Spleen (tissue), 11 donors: ENCODE measurements at regions not wholly inside any gene's neighbourhood (a gene's known extent, or its start where the extent isn't known, plus 50 kb on each side); places are given as distances from the start of the nearest gene placed in this dataset.

Experiments
- DNase-seq: peaks from one replicate; pipeline ENCODE4 v3.0.0-alpha.2; 2020
- H3K27ac ChIP-seq, 8 donors: fragments of 200-600 bp; sonication (generic) in 7 of 8; 1 replicate in 4 of 8; 2 replicates in 4 of 8; pipeline versions ENCODE4 v1.5.0 to v1.8.0; 2016 to 2021; ENCODE audit warnings: inconsistent platforms in 4 of 8, mild to moderate bottlenecking in 4 of 8, moderate library complexity in 1 of 8
- H3K27me3 ChIP-seq, 7 donors: fragments of 200-600 bp; sonication (generic) in 6 of 7; replicated peaks in 1 of 7; 1 replicate in 4 of 7; 2 replicates in 3 of 7; pipeline versions ENCODE4 v1.5.0 to v1.8.0; 2016 to 2021; ENCODE audit warnings: inconsistent platforms in 3 of 7, mild to moderate bottlenecking in 1 of 7
- H3K36me3 ChIP-seq, 6 donors: fragments of 200-600 bp; sonication (generic) in 5 of 6; 1 replicate in 4 of 6; 2 replicates in 2 of 6; pipeline versions ENCODE4 v1.5.0 to v1.8.0; 2016 to 2021; ENCODE audit warnings: inconsistent platforms in 2 of 6
- H3K4me1 ChIP-seq, 6 donors: fragments of 200-600 bp; sonication (generic) in 5 of 6; 1 replicate in 3 of 6; 2 replicates in 3 of 6; pipeline versions ENCODE4 v1.5.0 to v1.8.0; 2016 to 2021; ENCODE audit warnings: inconsistent platforms in 3 of 6
- H3K4me3 ChIP-seq, 8 donors: fragments of 200-600 bp; sonication (generic) in 7 of 8; 1 replicate in 4 of 8; 2 replicates in 4 of 8; pipeline versions ENCODE4 v1.5.0 to v1.8.0; 2016 to 2021; ENCODE audit warnings: inconsistent platforms in 4 of 8, mild to moderate bottlenecking in 4 of 8, moderate library complexity in 2 of 8
- H3K9me3 ChIP-seq, 8 donors: fragments of 200-600 bp; sonication (generic) in 7 of 8; 1 replicate in 4 of 8; 2 replicates in 4 of 8; pipeline versions ENCODE4 v1.5.0 to v1.8.0; 2016 to 2021; ENCODE audit warnings: inconsistent platforms in 4 of 8
- CTCF ChIP-seq, 11 experiments: fragments of 200-600 bp in 7 of 11; fragments of 450-650 bp in 4 of 11; sonication (generic) in 4 of 11; IDR thresholded peaks in 8 of 11; conservative IDR thresholded peaks in 3 of 11; 1 replicate in 7 of 11; 2 replicates in 4 of 11; pipeline versions ENCODE4 v1.4.0 to v1.8.0; 2016 to 2021; ENCODE audit warnings: antibody characterized with exemption in 11 of 11, inconsistent platforms in 4 of 11, mild to moderate bottlenecking in 1 of 11
- POLR2A ChIP-seq, 3 donors: fragments of 450-650 bp; IDR thresholded peaks; one replicate each; pipeline ENCODE4 v1.5.1; 2017; ENCODE audit warnings: antibody characterized with exemption in 3 of 3, mild to moderate bottlenecking in 1 of 3
- POLR2AphosphoS5 ChIP-seq, 3 donors: sonication (generic); formaldehyde crosslinking; IDR thresholded peaks; one replicate each; pipeline ENCODE4 v1.5.1; 2017; ENCODE audit warnings: antibody characterized with exemption in 3 of 3
- WGBS, 5 donors: extraction: QIAGEN DNeasy Blood & Tissue Kit in 3 of 5; methylation state at CpG; one replicate each; pipeline versions ENCODE4 v1.1.5 to v1.1.7; 2013 to 2018; 5-methylcytosine and 5-hydroxymethylcytosine counted together
- intact Hi-C: fragments of 100-400 bp; cut with DNase I; formaldehyde crosslinking; loops from one replicate; pipeline ENCODE4 v1.15.0; 2023; ENCODE audit warnings: low total_unique reads
- donor health status: healthy with polysubstance abuse.
- donor health status: DM: no; HTN: no; CAD: no; lungs with moderate emphysema.
- donor health status: DM: no; HTN: no; CAD: no.
- donor health status: Bipolar disorder and iron deficiency.
- donor health status: healthy.
- donor health status: DM: no; HTN: no; CAD: no.
- donor health status: DM: yes; HTN: yes; CAD: no.

- H3K9me3 ChIP-seq, result peaks cover 0 to 4% (median 0%) of the 10 kb centered on the region in 8 donors
- no peak for DNase-seq
These were observed 1587.6 kb upstream of the C9orf72 start for GRCh38 chr9:29160763-29161353.

GRCh38 chr9:29174136-29174535, 1600.9 kb upstream of the C9orf72 start:
- intact Hi-C loops, result no loop called here
- Histone ChIP-seq H3K27ac (no peak overlapping the region), H3K4me1 (no peaks in the 10 kb centered on the region), H3K9me3 (peaks cover 0 to 5% (median 0%) of the 10 kb centered on the region in 8 donors), H3K4me3 (no peak overlapping the region), H3K36me3 (no peaks in the 10 kb centered on the region), H3K27me3 (no peaks in the 10 kb centered on the region)
- WGBS, 5 donors, result 75 to 87% (median 81%) methylated on average over 3 of the region's 3 CpGs
- TF ChIP-seq POLR2A (IDR thresholded peaks at IDR 0.05) (no peak), POLR2AphosphoS5 (IDR thresholded peaks at IDR 0.05) (no peak), CTCF (IDR thresholded peaks at IDR 0.05 in 8 of 11, conservative IDR thresholded peaks at IDR 0.05 in 3 of 11) (no peak)
- no peak for DNase-seq

More at GRCh38 chr9:29160763-29161353, 1587.6 kb upstream of the C9orf72 start:
- H3K27me3 ChIP-seq, result no peaks in the 10 kb centered on the region
- H3K27ac ChIP-seq, result no peak overlapping the region
- no peaks in the 10 kb centered on the region for H3K4me1 ChIP-seq
- TF ChIP-seq CTCF (IDR thresholded peaks at IDR 0.05 in 8 of 11, conservative IDR thresholded peaks at IDR 0.05 in 3 of 11) (no peak), POLR2AphosphoS5 (IDR thresholded peaks at IDR 0.05) (no peak), POLR2A (IDR thresholded peaks at IDR 0.05) (no peak)
- H3K36me3 ChIP-seq, result no peaks in the 10 kb centered on the region
- intact Hi-C loops, result no loop called here
- 84 to 90% (median 85%) methylated on average over 5 to 6 of the region's 6 CpGs for WGBS, 5 donors
- no peak overlapping the region for H3K4me3 ChIP-seq

- H3K27ac ChIP-seq, result no peak overlapping the region
- 52 to 71% (median 65%) methylated on average over 2 of the region's 2 CpGs for WGBS, 5 donors
- no peaks in the 10 kb centered on the region for H3K27me3 ChIP-seq
- no peaks in the 10 kb centered on the region for H3K9me3 ChIP-seq
- H3K4me1 ChIP-seq, result no peaks in the 10 kb centered on the region
- intact Hi-C loops, result no loop called here
- no peak for TF ChIP-seq POLR2A (IDR thresholded peaks at IDR 0.05)
- no peak for TF ChIP-seq CTCF (IDR thresholded peaks at IDR 0.05 in 8 of 11, conservative IDR thresholded peaks at IDR 0.05 in 3 of 11)
- TF ChIP-seq POLR2AphosphoS5 (IDR thresholded peaks at IDR 0.05), result no peak
- H3K36me3 ChIP-seq, result no peaks in the 10 kb centered on the region
- DNase-seq, result no peak
- no peak overlapping the region for H3K4me3 ChIP-seq
These were observed 1603.0 kb upstream of the C9orf72 start for GRCh38 chr9:29176231-29176630.

- H3K4me3 ChIP-seq, result no peak overlapping the region
- 72 to 85% (median 74%) methylated on average over 2 of the region's 2 CpGs for WGBS, 5 donors
- no peak for DNase-seq
- no peaks in the 10 kb centered on the region for H3K9me3 ChIP-seq
- no peaks in the 10 kb centered on the region for H3K27me3 ChIP-seq
- H3K36me3 ChIP-seq, result no peaks in the 10 kb centered on the region
- no peaks in the 10 kb centered on the region for H3K4me1 ChIP-seq
- TF ChIP-seq POLR2A (IDR thresholded peaks at IDR 0.05) (no peak), POLR2AphosphoS5 (IDR thresholded peaks at IDR 0.05) (no peak), CTCF (IDR thresholded peaks at IDR 0.05 in 8 of 11, conservative IDR thresholded peaks at IDR 0.05 in 3 of 11) (no peak)
- H3K27ac ChIP-seq, result no peak overlapping the region
- intact Hi-C loops, result no loop called here
These were observed 1603.5 kb upstream of the C9orf72 start for GRCh38 chr9:29176786-29177185.
